ENCODE measurements at regions not wholly inside any gene's neighbourhood (a gene's known extent, or its start where the extent isn't known, plus 50 kb on each side); places are given as distances from the start of the nearest gene placed in this dataset.

- no peak for DNase-seq
Observed at GRCh38 chr12:4859478-4860210, 50.1 kb upstream of the KCNA1 start.

All from effector CD8-positive, alpha-beta T cell (primary cell).